Esophagus muscularis mucosa (tissue), 4 donors: ENCODE measurements at regions not wholly inside any gene's neighbourhood (a gene's known extent, or its start where the extent isn't known, plus 50 kb on each side); places are given as distances from the start of the nearest gene placed in this dataset.
A peak's percentile ranks its signal among the peaks of the same experiment; 100 is the strongest.

ENCODE experiments used
- DNase-seq: peaks from one replicate; pipeline ENCODE4 v3.0.0-alpha.2; 2017; ENCODE audit errors: extremely low spot score
- H3K27ac ChIP-seq, 4 donors: fragments of 200-600 bp; sonication (generic); replicated peaks in 1 of 4; 1 replicate in 3 of 4; 2 replicates in 1 of 4; pipeline ENCODE4 v1.5.1; 2016 to 2019; ENCODE audit warnings: mild to moderate bottlenecking in 1 of 4
- H3K27me3 ChIP-seq, 4 donors: fragments of 200-600 bp; sonication (generic); one replicate each; pipeline versions ENCODE4 v1.5.1 to v1.6.0; 2016 to 2019
- H3K36me3 ChIP-seq, 4 donors: fragments of 200-600 bp; sonication (generic); one replicate each; pipeline ENCODE4 v1.5.1; 2016 to 2019
- H3K4me1 ChIP-seq, 4 donors: fragments of 200-600 bp; sonication (generic); one replicate each; pipeline ENCODE4 v1.5.1; 2016 to 2019
- H3K4me3 ChIP-seq, 4 donors: fragments of 200-600 bp; sonication (generic); 1 replicate in 2 of 4; 2 replicates in 2 of 4; pipeline ENCODE4 v1.5.1; 2016 to 2019; ENCODE audit warnings: mild to moderate bottlenecking in 4 of 4, moderate library complexity in 1 of 4
- H3K9me3 ChIP-seq, 4 donors: fragments of 200-600 bp; sonication (generic); 1 replicate in 3 of 4; 2 replicates in 1 of 4; pipeline ENCODE4 v1.5.1; 2016 to 2019
- CTCF ChIP-seq, 3 experiments: fragments of 200-600 bp in 2 of 3; fragments of 450-650 bp in 1 of 3; sonication (generic) in 2 of 3; IDR thresholded peaks; one replicate each; pipeline ENCODE4 v1.5.1; 2017 to 2019; ENCODE audit warnings: antibody characterized with exemption in 3 of 3, mild to moderate bottlenecking in 2 of 3, moderate library complexity in 1 of 3
- EP300 ChIP-seq: sonication (generic); formaldehyde crosslinking; IDR thresholded peaks from one replicate; pipeline ENCODE4 v1.6.1; 2017; ENCODE audit warnings: antibody characterized with exemption
- POLR2A ChIP-seq: fragments of 450-650 bp; IDR thresholded peaks from one replicate; pipeline ENCODE4 v1.6.1; 2017; ENCODE audit warnings: antibody characterized with exemption, moderate library complexity, mild to moderate bottlenecking, low read depth
- POLR2AphosphoS5 ChIP-seq, 2 donors: sonication (generic); formaldehyde crosslinking; IDR thresholded peaks; one replicate each; pipeline ENCODE4 v1.6.1; 2017; ENCODE audit warnings: antibody characterized with exemption in 2 of 2
- WGBS: methylation state at CpG from one replicate; pipeline ENCODE4 v1.1.5; 2018; 5-methylcytosine and 5-hydroxymethylcytosine counted together
- intact Hi-C: fragments of 100-400 bp; cut with DNase I; formaldehyde crosslinking; loops from one replicate; pipeline ENCODE4 v1.15.1; 2023

DNA sequence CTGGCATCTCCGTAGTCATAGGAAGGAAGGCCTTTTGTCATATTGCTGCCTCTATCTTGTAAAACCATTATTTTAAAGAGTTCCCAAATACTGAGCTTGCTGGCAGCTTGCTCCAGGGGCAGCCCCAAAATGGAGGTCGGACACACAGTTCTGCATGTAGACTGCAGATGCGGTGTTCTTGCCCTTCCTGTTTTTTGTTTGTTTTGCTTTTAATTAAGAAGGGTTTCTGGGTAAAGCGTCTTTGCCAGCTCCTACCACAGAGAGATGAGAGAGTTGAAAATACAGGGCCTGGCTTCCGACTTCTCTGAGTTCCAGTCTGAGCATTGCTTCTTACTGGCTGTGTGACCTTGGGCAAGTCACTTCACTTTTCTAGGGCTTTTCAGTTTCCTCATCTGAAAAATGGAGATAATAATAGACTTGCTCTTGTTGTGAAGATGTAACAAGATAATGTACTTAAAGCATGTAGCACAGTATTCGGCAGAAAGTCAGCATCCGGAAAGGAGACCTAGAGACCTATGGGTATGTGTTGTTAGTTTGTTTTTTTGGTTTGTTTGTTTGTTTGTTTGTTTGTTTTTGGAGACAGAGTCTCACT lies 67.8 kb upstream of the GSE1 start:
- TF ChIP-seq CTCF (IDR thresholded peaks at IDR 0.05) (no peak), POLR2A (no peak), EP300 (no peak), POLR2AphosphoS5 (IDR thresholded peaks at IDR 0.05) (no peak)
- Histone ChIP-seq H3K9me3 (no peaks in the 10 kb centered on the region), H3K4me3 (no peak overlapping the region), H3K27ac (no peak overlapping the region), H3K36me3 (no peaks in the 10 kb centered on the region), H3K27me3 (no peaks in the 10 kb centered on the region), H3K4me1 (peaks cover under 1 to 24% (median 10%) of the 10 kb centered on the region in 4 donors)
- DNase-seq: no peak
- intact Hi-C loops: no loop called here
- WGBS: 91% methylated on average over 7 of the region's 7 CpGs

- H3K27me3 ChIP-seq: no peaks in the 10 kb centered on the region
- H3K27ac ChIP-seq: no peak overlapping the region
- TF ChIP-seq POLR2A (no peak), EP300 (no peak), CTCF (IDR thresholded peaks at IDR 0.05) (peak in 1 of 3 experiments; percentile 2), POLR2AphosphoS5 (IDR thresholded peaks at IDR 0.05) (no peak)
- 91% methylated on average over 20 of the region's 21 CpGs for WGBS
- no peak for DNase-seq
- peaks cover 5 to 20% (median 12%) of the 10 kb centered on the region in 4 donors for H3K4me1 ChIP-seq
- H3K4me3 ChIP-seq: no peak overlapping the region
- H3K36me3 ChIP-seq: no peaks in the 10 kb centered on the region
- intact Hi-C loops: no loop called here
- H3K9me3 ChIP-seq: no peaks in the 10 kb centered on the region
Observed at GRCh38 chr16:85546585-85547447, 66.3 kb upstream of the GSE1 start.

GRCh38 chr16:85548375-85548774 lies 64.7 kb upstream of the GSE1 start:
- no peak overlapping the region for H3K4me3 ChIP-seq
- no peaks in the 10 kb centered on the region for H3K36me3 ChIP-seq
- WGBS: 98% methylated on average over 9 of the region's 9 CpGs
- H3K27ac ChIP-seq: no peak overlapping the region
- H3K9me3 ChIP-seq: no peaks in the 10 kb centered on the region
- peaks cover 6 to 21% (median 15%) of the 10 kb centered on the region in 4 donors for H3K4me1 ChIP-seq
- H3K27me3 ChIP-seq: no peaks in the 10 kb centered on the region
- TF ChIP-seq CTCF (IDR thresholded peaks at IDR 0.05): no peak
- TF ChIP-seq POLR2A: no peak
- no peak for TF ChIP-seq POLR2AphosphoS5 (IDR thresholded peaks at IDR 0.05)
- intact Hi-C loops: no loop called here
- DNase-seq: no peak

DNA sequence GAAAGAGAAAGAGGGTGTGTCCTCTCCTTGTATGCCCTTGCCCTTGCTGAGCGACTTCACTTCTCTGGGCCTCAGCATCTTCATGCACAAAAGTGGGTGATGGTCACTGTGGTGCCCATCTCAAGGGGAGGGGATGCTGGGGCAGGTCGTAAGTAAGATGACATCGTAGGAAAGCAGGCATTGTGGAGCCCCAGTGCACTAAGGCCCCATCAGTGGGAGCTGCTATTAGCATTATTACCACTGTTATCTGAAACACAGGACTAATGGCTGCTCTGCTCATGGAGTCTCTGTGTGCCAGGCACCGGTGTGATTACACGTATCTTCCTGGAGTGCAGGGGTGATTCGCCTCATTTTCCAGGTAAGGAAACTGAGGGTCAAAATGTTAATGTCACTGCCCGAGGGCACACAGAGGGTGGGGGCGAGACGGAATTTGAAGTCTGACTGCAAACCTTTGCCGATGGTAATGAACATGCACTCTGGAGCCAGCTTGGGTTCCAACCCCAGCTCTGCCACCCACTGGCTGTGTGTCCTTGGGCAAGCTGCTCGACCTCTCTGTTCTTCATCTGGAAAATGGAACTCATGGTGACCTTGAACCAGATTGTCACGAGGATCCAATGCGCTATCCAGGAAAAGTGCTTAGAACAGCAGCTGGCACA lies 63.2 kb upstream of the GSE1 start:
- WGBS: 83% methylated on average over 12 of the region's 13 CpGs
- Histone ChIP-seq H3K27me3 (no peaks in the 10 kb centered on the region), H3K4me1 (peaks cover 11 to 33% (median 22%) of the 10 kb centered on the region in 4 donors), H3K27ac (no peak overlapping the region), H3K36me3 (no peaks in the 10 kb centered on the region), H3K9me3 (no peaks in the 10 kb centered on the region), H3K4me3 (no peak overlapping the region)
- intact Hi-C loops: no loop called here
- TF ChIP-seq EP300 (no peak), POLR2AphosphoS5 (IDR thresholded peaks at IDR 0.05) (no peak), POLR2A (no peak), CTCF (IDR thresholded peaks at IDR 0.05) (no peak)
- DNase-seq: no peak
